Fibroblast of mammary gland (primary cell): ENCODE measurements at regions not wholly inside any gene's neighbourhood (a gene's known extent, or its start where the extent isn't known, plus 50 kb on each side); places are given as distances from the start of the nearest gene placed in this dataset.

Experiments used
- DNase-seq: peaks from one replicate; pipeline ENCODE4 v3.0.0-alpha.2; 2010; ENCODE audit warnings: low read depth
- H3K4me3 ChIP-seq: 2 replicates; pipeline ENCODE4 v1.5.1; 2011; ENCODE audit warnings: low read depth, mild to moderate bottlenecking, low read length, moderate library complexity; ENCODE audit not compliant: control insufficient read depth
- CTCF ChIP-seq: conservative IDR thresholded peaks from 2 replicates; pipeline ENCODE4 v1.5.1; 2011; ENCODE audit warnings: low read depth, low read length, inconsistent platforms; ENCODE audit not compliant: control insufficient read depth, insufficient read depth

DNA sequence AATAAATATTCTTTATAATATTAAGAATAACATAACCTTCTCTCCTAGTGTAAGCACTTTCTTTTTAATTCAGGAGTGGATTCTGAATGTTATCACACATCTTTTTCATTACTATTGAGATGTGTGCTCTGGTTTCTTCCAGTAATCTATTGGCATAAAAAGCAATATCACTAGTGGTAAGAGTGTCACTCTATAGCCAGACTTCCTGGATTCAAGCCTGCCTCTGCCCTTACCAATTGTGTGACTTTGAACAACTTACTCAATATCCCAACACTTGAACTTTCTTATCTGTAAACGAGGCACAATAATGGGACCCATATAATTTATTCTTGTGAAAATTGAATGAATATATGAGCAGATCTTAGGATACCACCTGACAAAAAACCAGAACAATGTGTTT, 71.0 kb downstream of the SEM1 start:
- no peak for DNase-seq
- no peak for TF ChIP-seq CTCF
- no peak overlapping the region for H3K4me3 ChIP-seq

GRCh38 chr7:96637522-96637921, 72.1 kb downstream of the SEM1 start:
- no peak for DNase-seq
- no peak overlapping the region for H3K4me3 ChIP-seq
- no peak for TF ChIP-seq CTCF

DNA sequence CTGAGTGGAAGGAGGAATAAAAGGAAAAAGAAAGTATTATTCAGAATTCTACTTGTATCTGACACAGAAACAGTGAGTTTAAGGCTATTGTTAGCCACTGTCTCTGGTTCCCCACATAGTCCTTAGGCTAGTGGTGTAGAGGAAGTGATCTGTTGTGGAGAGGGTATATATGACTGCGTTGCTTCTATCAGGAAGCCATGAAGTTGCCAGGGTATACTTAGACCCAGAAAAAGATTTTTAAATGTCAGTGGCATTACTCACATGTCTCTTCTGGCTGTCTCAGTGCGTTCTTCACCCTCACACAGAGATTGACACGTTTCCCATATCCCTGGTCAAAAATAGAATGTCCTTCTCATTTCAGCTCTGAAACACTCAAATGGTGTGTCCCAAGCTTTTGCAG, 72.7 kb downstream of the SEM1 start:
- TF ChIP-seq CTCF, result no peak
- DNase-seq, result no peak
- no peak overlapping the region for H3K4me3 ChIP-seq

- H3K4me3 ChIP-seq, result no peak overlapping the region
- no peak for TF ChIP-seq CTCF
- DNase-seq, result peak; percentile 12
These were observed 73.2 kb downstream of the SEM1 start for GRCh38 chr7:96636342-96636860.

- DNase-seq, result no peak
- TF ChIP-seq CTCF, result no peak
- H3K4me3 ChIP-seq, result no peak overlapping the region
These were observed 79.8 kb downstream of the SEM1 start for GRCh38 chr7:96629884-96630283.

- TF ChIP-seq CTCF, result no peak
- no peak overlapping the region for H3K4me3 ChIP-seq
- DNase-seq, result no peak
These were observed 84.7 kb downstream of the SEM1 start for GRCh38 chr7:96624954-96625353.

DNA sequence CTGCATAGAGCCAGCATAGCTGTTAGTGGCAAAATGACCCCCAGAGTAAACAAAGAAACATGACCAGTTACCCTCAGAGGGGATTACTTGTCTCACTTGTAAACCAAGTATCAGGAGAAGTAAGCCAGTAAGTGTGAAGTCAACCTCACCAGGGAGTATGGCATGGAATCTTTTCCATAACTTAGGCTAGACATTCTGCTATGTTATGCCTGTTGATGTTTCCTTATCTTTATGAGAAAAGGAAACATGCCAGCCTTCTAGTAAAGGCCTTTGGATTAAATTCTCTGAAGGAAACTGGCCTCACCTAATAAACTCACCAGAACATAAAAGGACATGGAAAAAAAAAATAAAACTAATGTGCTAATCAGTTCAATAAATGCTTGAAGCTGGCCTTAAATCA, 87.7 kb downstream of the SEM1 start:
- H3K4me3 ChIP-seq, result no peak overlapping the region
- no peak for DNase-seq
- TF ChIP-seq CTCF, result no peak
